Amygdala (tissue), 56 donors: ENCODE measurements at regions not wholly inside any gene's neighbourhood (a gene's known extent, or its start where the extent isn't known, plus 50 kb on each side); places are given as distances from the start of the nearest gene placed in this dataset.
"Not testable (repeated sequence)": the region's sequence is repeated elsewhere in the genome, so short reads cannot be mapped to it uniquely, and the experiment has no call there.

Source experiments
- DNase-seq, 56 donors: peaks; one replicate each; lab custom pipeline; 2025; lab: John Stamatoyannopoulos, UW

GRCh38 chr6:149231778-149232177, 85.7 kb upstream of the TAB2 start:
- DNase-seq: peak in 2 of 56 donors; percentile 30 to 37

DNA sequence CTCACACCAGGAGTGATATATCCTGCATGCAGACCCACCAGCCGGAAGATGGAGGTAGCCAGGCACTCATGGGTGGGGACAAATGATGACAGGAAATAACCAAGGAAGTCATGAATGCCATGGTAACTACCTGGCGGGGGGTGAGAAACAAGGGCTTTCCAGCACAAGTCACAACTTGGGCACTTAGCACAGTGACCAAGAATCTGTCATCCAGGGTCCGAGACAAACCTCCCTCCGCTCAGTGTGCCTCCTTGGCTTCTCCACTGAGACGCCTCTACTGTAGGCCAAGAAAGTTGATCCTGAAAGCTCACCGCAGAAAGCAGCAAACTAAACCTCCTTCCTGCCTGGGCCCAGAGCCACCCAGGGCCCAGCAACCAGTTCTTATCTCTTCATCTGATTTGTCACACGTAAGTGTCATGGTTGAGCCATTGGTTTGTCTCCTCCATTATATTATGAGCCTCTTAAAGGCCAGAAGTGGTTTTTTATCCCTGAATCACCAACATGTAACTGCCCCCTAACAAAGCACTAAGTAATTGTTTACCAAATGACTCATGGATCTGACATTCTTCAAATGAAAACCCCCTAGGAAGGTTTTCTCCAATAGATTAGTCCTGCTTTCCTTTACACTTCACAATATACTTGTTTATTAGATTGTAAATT, 84.3 kb upstream of the TAB2 start:
- no peak for DNase-seq

DNA sequence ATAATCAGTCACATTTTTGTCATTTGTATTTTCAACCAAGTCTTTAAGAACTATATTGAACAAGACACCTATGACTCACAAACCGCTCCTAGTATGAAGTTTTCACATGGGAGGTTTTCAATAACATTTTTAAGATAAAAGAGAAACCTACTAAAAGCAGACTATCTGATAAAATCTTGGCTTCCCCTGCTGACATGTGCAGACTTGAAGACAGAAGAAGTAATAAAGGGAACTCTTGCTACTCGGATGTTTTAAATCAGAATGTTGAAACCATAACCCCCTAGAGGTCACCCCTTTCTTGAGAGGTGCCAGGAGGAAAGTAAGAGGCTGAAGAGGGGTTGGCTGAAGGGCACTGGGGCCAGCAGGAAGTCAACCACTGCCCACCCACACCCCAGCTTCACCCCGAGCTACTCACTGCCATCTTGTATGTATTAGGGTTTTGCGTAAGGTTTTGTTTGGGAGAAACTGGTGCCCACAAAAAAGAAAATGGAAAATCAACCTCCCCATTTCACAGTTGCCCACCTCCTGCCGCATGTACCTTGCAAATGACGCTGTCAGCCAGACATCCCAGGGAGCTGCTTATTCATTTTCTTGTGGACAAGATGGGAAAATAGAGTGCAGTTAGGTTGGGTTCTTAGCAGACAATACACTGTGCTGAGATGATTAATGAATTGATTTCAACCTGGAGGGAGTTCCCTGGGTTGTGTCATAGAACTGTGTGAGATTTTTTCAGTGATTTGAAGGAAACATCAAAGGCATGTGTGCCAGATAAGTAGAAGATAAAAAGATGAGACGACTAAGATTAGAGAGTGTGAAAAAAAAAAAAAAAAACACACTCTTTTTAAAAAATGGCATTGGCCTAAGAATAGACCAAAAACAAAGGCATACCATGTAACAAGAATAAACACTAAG, 83.2 kb upstream of the TAB2 start:
- DNase-seq: no peak

DNA sequence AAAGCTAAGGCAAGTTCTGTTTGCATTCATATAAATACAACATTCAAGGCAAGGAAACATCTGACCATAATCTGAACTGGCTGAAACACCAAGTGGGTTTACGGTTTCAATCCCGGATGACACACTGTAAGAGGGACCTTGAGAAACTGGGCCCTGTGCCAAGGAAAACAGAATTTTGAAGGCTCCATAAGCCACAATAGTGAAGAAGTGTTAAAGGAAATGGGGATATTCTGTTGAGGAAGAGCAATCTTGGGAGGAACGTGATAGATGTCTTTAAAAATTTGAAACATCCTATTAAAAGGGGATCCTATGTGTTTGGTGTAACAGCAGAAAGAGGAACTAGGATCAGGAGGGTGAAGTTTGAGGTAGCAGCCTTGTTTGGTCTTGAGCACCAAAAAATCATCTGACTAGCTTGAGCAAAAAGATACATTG, 82.4 kb upstream of the TAB2 start:
- no peak for DNase-seq

DNA sequence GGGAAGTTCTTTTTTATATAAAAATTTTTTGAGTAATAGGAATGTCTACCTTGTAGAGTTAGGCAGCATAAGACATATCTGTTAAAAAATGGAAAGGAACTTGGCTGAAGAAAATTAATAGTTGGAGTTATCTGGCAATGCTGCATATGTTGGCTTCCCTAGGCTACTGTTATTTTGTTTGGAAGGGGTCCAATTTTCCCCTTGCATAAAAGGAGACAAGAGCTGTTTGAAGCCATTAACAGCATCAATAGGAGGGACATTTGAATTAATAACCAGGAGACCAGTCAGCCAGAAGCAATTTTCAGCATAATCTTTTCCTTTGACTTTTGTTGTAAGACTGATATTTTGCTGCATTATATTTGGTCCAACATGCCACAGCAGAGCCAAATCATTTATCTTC, 80.9 kb upstream of the TAB2 start:
- DNase-seq: no peak

DNA sequence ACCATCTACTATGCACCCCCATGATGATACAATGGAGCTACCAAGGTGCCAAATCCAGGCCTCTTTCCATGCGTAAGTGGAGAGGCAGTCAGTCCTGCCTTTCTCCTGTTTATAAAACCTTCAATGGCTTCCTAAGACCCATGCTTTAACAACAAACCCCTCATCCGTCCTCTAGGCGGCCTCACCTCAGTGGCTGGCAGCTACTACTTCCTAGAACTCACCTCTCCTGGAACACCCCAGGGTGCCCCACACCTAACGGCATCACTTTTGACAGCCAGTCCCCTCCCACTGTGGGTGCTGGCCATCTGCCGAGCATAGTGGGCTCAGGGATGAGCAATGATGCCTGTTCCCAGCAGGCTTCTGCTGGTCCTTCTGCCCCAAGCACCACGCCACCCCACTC, 80.0 kb upstream of the TAB2 start:
- no peak for DNase-seq

DNA sequence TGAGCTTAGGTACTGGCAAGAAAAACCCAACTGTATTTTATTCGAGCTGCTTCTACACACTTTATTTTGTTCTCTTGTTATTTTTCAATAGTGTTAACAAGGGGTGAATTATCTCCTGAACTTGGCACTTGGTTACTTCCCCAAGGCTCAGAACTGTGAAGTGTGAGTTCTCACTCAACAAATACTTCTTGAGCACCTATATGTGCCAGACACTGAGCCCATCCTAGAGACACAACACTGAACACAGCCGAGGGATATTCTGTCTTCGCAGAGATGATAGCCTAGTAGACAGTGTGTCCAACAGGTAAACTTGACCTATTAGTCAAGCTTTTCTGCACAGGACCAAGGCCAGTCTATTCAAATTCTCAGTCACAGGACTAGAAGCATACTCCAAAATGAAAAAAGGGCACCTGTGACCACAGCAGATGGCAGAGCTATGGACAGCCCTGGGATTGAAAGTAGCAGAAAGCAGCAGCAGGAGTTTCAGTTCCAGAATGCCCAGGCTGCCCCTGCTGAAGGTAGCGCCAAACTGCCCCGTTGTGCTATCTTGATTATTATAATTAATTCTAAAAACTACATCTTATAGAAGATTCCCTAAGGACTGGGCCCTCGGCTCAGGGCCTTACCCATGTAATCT, 77.8 kb upstream of the TAB2 start:
- DNase-seq: no peak

- DNase-seq: no peak
Observed at GRCh38 chr6:149242883-149243282, 74.6 kb upstream of the TAB2 start.

DNA sequence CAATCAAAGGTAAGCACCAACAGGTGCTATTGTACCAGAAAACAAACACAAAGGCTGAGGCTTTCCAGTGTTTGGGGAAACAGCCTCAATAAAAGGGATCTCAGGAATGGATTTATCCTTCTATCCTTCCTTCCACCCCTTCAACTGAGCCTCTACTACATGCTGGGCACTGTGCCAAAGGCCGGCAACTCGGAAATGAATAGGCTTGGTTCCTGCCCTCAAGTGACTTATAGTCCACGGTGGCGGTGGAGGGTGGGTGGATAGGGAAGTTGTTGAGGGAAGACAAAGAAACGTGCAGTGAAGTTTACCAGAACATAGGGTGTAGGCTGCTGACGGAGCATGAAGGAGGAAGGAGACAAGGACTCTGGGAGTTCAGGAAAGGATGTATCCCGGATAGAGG, 73.4 kb upstream of the TAB2 start:
- DNase-seq: no peak

DNA sequence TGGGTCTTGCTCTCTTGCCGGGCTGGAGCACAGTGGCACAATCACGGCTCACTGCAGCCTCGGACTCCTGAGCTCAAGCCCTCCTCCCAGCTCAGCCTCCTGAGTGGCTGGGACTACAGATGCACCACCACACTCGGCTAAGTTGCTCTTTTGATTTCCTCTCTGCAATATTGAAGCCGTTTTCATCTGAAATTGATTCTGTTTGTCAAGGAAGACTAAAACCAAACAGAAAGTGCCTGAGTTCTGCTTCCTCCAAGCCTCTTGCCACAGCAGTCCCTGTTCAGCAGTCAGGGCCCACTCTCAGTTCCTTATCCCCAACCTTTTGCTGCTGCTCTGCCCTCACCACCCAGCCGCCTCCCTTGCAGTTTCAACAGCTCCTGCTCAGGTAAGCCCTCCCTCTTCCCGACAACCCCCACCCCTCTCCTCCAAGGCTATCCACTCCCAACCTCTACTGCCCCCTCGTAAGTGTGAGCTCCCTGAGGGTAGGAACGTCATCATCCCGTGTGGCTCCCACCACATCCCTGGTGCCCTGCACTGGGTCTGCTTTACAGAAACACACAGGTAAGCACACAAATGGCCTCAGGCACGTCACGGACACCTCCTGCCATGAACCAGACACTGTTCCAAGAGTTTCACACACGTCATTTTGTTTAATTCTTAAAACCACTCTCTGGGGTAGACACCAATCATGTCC, 70.7 kb upstream of the TAB2 start:
- DNase-seq: no peak

GRCh38 chr6:149247385-149247763, 70.1 kb upstream of the TAB2 start:
- DNase-seq: no peak

GRCh38 chr6:149248263-149248662, 69.2 kb upstream of the TAB2 start:
- DNase-seq: not testable (repeated sequence)

GRCh38 chr6:149248693-149249369, 68.7 kb upstream of the TAB2 start:
- no peak for DNase-seq

- DNase-seq: no peak
Observed at GRCh38 chr6:149249370-149250357, 67.8 kb upstream of the TAB2 start.

DNA sequence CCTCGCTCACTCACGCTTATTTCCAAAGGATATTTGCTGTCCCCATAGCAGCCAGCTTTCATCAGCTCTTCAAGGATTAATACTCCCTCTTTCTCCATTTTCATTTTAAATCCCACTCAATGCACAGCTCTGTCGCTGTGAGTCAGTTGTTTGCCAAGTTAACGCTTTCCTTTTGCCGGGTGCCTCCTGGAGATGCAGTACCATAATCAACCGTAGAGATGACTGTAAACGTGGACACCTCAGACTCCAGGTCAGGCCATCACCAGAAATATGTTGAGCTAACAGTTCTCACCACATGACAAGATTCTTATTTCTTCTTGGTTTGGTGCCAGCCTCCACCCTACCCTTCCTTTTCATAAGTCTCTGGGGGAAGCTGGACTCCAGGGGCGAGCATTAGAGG, 66.6 kb upstream of the TAB2 start:
- DNase-seq: no peak

DNA sequence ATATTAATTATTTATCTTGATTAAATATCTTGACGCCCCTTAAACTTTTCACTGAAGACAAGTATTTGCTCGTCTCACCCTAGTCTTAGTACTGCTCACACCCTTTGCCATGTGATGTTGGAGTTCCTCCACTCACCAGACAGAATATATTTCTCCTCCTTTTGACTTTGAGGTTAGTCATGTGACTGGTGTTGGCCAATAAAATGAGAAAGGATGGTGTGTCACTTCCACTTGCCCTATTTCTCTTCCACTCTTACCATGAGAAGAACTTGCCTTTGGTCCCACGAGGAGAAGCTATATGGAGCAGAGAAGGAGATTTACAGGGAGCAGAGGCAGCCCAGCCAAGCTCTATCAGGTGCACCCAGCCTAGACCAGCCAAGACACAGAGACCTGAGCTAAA, 64.9 kb upstream of the TAB2 start:
- no peak for DNase-seq

GRCh38 chr6:149254253-149254652, 63.3 kb upstream of the TAB2 start:
- DNase-seq: peak in 1 of 56 donors; percentile 37

DNA sequence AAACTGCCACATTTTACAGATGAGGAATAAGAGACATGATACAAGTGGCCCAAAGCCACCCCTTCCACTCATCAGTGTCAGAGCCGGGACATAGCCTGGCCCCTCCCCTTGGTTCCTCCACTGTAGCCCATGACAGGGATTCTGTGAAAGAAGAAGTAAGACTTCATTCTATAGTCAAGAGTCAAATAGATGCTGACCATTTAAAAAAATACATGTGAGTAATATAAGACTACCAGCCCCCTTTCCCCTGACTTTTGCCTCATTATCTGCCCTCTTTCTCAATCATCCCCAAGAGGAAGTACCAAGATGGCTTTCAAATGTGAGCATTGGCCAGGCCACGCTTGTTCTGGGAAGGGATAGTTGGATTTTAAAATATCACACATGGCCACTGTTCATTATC, 57.8 kb upstream of the TAB2 start:
- peak in 2 of 56 donors; percentile 8 to 48 for DNase-seq

GRCh38 chr6:149260214-149260874, 57.2 kb upstream of the TAB2 start:
- DNase-seq: no peak
